ENCODE measurements at regions not wholly inside any gene's neighbourhood (a gene's known extent, or its start where the extent isn't known, plus 50 kb on each side); places are given as distances from the start of the nearest gene placed in this dataset.

DNA sequence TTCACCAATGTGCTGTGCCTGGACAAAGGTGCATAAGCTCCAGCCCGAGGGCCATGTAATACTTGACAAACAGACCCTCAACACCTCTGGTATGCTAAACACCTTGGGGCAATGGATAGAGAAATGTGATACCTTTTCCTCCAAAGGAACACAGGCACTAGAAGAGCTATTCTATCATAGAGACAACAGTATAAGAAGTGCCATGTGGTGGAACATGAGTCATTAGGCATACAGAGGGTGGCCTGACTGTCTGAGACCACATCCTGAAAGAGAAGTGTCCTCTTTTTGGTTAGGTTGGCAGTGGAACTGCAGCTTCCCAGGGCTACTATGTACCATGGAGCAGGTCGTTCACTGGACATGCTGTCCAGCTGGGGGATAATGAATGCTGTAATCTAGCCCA, 153.9 kb downstream of the INSIG2 start:
- no peak overlapping the region for H3K4me3 ChIP-seq (ENCODE audit: insufficient read depth, low read length)
- TF ChIP-seq, protein P1, sequence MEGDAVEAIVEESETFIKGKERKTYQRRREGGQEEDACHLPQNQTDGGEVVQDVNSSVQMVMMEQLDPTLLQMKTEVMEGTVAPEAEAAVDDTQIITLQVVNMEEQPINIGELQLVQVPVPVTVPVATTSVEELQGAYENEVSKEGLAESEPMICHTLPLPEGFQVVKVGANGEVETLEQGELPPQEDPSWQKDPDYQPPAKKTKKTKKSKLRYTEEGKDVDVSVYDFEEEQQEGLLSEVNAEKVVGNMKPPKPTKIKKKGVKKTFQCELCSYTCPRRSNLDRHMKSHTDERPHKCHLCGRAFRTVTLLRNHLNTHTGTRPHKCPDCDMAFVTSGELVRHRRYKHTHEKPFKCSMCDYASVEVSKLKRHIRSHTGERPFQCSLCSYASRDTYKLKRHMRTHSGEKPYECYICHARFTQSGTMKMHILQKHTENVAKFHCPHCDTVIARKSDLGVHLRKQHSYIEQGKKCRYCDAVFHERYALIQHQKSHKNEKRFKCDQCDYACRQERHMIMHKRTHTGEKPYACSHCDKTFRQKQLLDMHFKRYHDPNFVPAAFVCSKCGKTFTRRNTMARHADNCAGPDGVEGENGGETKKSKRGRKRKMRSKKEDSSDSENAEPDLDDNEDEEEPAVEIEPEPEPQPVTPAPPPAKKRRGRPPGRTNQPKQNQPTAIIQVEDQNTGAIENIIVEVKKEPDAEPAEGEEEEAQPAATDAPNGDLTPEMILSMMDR (IDR thresholded peaks at IDR 0.05; ENCODE audit: extremely low read depth, low read depth, low read length), result no peak
- H2AFZ ChIP-seq (ENCODE audit: low read length), result no peak overlapping the region
- no peaks in the 10 kb centered on the region for H3K4me1 ChIP-seq (ENCODE audit: insufficient read depth, low read length)
- H3K4me2 ChIP-seq (ENCODE audit: insufficient read depth, low read length), result no peak overlapping the region
- H3K9me3 ChIP-seq (ENCODE audit: low read depth, low read length), result no peaks in the 10 kb centered on the region
- no peaks in the 10 kb centered on the region for H3K36me3 ChIP-seq (ENCODE audit: insufficient read depth, low read length)
- H3K27ac ChIP-seq (ENCODE audit: low read depth, low read length), result no peak overlapping the region
- H4K20me1 ChIP-seq (ENCODE audit: insufficient read depth, low read length), result no peaks in the 10 kb centered on the region
- no peaks in the 10 kb centered on the region for H3K79me2 ChIP-seq (ENCODE audit: insufficient read depth, low read length)
- DNase-seq (ENCODE audit: insufficient read length, low spot score, missing footprints), result no peak
- no peaks in the 10 kb centered on the region for H3K27me3 ChIP-seq (ENCODE audit: insufficient read depth, low read length)

DNA sequence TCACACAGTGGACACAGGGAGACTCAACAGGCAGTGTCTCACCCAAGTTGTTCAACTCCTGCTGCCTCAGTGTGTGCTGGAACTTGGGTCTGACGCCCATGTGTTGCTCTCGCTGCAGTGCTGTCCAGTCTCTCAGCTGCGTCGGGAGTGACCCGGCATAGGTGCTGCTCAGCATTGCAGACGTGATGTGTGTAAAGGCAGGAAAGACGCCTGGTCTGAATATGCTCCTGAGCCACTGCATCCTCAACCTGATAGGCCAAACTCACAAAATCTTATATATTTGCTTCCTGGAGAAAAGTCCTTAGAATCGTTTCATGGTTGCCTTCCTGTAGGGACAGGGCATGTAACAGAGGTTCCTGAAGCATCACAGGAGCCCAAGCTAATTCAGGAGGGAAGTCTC, 152.9 kb downstream of the INSIG2 start:
- Histone ChIP-seq H3K36me3 (ENCODE audit: insufficient read depth, low read length) (no peaks in the 10 kb centered on the region), H3K27me3 (ENCODE audit: insufficient read depth, low read length) (no peaks in the 10 kb centered on the region), H3K4me3 (ENCODE audit: insufficient read depth, low read length) (no peak overlapping the region), H3K9me3 (ENCODE audit: low read depth, low read length) (no peaks in the 10 kb centered on the region), H4K20me1 (ENCODE audit: insufficient read depth, low read length) (no peaks in the 10 kb centered on the region), H3K4me1 (ENCODE audit: insufficient read depth, low read length) (no peaks in the 10 kb centered on the region), H2AFZ (ENCODE audit: low read length) (no peak overlapping the region), H3K4me2 (ENCODE audit: insufficient read depth, low read length) (no peak overlapping the region), H3K27ac (ENCODE audit: low read depth, low read length) (no peak overlapping the region), H3K79me2 (ENCODE audit: insufficient read depth, low read length) (no peaks in the 10 kb centered on the region)
- TF ChIP-seq, protein P1 (IDR thresholded peaks at IDR 0.05; ENCODE audit: extremely low read depth, low read depth, low read length), result no peak
- no peak for DNase-seq (ENCODE audit: insufficient read length, low spot score, missing footprints)

DNA sequence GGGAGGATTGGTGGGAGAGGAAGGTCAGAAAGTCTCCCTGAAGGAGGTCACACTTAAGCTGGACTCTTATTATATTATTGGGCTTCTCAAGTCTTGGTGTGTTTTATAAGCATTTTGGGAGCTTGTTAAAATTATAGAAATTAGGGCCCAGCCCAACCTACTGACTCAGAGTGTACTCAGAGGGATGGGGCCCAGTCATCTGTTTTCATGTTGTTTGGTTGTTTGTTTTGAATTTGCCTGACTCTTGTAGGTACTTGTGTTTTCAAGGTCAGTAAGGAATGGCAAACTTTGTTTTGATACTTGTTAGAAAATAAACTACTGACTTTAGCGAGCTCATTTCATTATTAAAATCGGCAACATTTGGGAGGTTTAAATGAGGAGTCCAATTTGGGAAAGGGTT, 152.0 kb downstream of the INSIG2 start:
- H3K4me3 ChIP-seq (ENCODE audit: insufficient read depth, low read length), result no peak overlapping the region
- TF ChIP-seq, protein P1 (IDR thresholded peaks at IDR 0.05; ENCODE audit: extremely low read depth, low read depth, low read length), result no peak
- H3K36me3 ChIP-seq (ENCODE audit: insufficient read depth, low read length), result no peaks in the 10 kb centered on the region
- H3K4me1 ChIP-seq (ENCODE audit: insufficient read depth, low read length), result no peaks in the 10 kb centered on the region
- DNase-seq (ENCODE audit: insufficient read length, low spot score, missing footprints), result no peak
- no peak overlapping the region for H2AFZ ChIP-seq (ENCODE audit: low read length)
- no peak overlapping the region for H3K4me2 ChIP-seq (ENCODE audit: insufficient read depth, low read length)
- no peaks in the 10 kb centered on the region for H3K79me2 ChIP-seq (ENCODE audit: insufficient read depth, low read length)
- H3K9me3 ChIP-seq (ENCODE audit: low read depth, low read length), result no peaks in the 10 kb centered on the region
- no peaks in the 10 kb centered on the region for H4K20me1 ChIP-seq (ENCODE audit: insufficient read depth, low read length)
- no peak overlapping the region for H3K27ac ChIP-seq (ENCODE audit: low read depth, low read length)
- no peaks in the 10 kb centered on the region for H3K27me3 ChIP-seq (ENCODE audit: insufficient read depth, low read length)

DNA sequence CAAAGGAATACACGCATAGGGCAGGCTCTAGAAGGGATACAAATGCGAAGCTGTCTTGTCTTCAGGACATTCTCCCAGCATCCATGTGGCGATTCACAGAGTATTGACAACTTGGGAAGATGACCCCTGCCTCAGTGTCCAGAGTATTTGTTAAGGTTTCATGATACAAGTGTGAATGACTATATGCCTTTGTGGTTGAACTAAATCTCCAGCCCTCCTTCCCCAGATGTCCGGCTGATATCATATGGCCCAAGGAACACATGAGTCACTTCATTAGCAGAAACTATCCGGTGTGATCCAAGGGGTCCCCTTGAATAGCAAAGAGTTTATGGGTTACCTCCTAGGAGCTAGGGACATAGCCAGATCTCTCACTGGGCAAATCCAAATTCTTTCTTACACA, 151.0 kb downstream of the INSIG2 start:
- H3K79me2 ChIP-seq (ENCODE audit: insufficient read depth, low read length), result no peaks in the 10 kb centered on the region
- no peak overlapping the region for H2AFZ ChIP-seq (ENCODE audit: low read length)
- H3K4me1 ChIP-seq (ENCODE audit: insufficient read depth, low read length), result no peaks in the 10 kb centered on the region
- DNase-seq (ENCODE audit: insufficient read length, low spot score, missing footprints), result no peak
- no peaks in the 10 kb centered on the region for H3K36me3 ChIP-seq (ENCODE audit: insufficient read depth, low read length)
- no peaks in the 10 kb centered on the region for H3K27me3 ChIP-seq (ENCODE audit: insufficient read depth, low read length)
- TF ChIP-seq, protein P1 (IDR thresholded peaks at IDR 0.05; ENCODE audit: extremely low read depth, low read depth, low read length), result no peak
- no peak overlapping the region for H3K4me3 ChIP-seq (ENCODE audit: insufficient read depth, low read length)
- H4K20me1 ChIP-seq (ENCODE audit: insufficient read depth, low read length), result no peaks in the 10 kb centered on the region
- no peak overlapping the region for H3K4me2 ChIP-seq (ENCODE audit: insufficient read depth, low read length)
- no peak overlapping the region for H3K27ac ChIP-seq (ENCODE audit: low read depth, low read length)
- no peaks in the 10 kb centered on the region for H3K9me3 ChIP-seq (ENCODE audit: low read depth, low read length)
